ENCODE measurements at regions not wholly inside any gene's neighbourhood (a gene's known extent, or its start where the extent isn't known, plus 50 kb on each side); places are given as distances from the start of the nearest gene placed in this dataset.

DNA sequence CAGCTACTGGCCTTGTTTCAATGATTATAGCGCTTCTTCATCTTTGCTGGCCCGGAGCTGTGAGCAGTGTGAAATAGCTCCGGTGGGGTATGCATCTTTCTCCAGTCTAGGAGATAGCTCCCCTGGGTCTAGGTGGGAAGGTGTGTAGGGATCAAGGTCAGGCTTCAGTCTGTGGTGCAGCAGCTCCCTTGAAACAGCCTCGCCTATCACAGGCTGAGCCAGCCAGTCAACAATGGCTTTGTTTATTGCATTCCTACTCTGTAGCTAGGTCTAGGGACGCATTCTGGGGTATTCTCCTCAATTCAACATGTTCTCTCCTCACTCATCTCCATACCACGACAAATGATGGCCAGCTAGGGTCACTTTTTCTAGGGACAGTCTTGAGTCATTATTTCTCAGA is 646.8 kb upstream of the IGFBP3 start:
- TF ChIP-seq, protein P1, sequence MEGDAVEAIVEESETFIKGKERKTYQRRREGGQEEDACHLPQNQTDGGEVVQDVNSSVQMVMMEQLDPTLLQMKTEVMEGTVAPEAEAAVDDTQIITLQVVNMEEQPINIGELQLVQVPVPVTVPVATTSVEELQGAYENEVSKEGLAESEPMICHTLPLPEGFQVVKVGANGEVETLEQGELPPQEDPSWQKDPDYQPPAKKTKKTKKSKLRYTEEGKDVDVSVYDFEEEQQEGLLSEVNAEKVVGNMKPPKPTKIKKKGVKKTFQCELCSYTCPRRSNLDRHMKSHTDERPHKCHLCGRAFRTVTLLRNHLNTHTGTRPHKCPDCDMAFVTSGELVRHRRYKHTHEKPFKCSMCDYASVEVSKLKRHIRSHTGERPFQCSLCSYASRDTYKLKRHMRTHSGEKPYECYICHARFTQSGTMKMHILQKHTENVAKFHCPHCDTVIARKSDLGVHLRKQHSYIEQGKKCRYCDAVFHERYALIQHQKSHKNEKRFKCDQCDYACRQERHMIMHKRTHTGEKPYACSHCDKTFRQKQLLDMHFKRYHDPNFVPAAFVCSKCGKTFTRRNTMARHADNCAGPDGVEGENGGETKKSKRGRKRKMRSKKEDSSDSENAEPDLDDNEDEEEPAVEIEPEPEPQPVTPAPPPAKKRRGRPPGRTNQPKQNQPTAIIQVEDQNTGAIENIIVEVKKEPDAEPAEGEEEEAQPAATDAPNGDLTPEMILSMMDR (IDR thresholded peaks at IDR 0.05) = no peak
- TF ChIP-seq POLR2A (IDR thresholded peaks at IDR 0.05) = no peak

All from adrenal gland (tissue), 5 donors.